Activated CD4-positive, alpha-beta T cell treated with anti-CD3 and anti-CD28 coated beads, Interleukin-2, amount 10 ng/mL, durations not matched to agents 7 days and 5 days (primary cell): ENCODE measurements at regions not wholly inside any gene's neighbourhood (a gene's known extent, or its start where the extent isn't known, plus 50 kb on each side); places are given as distances from the start of the nearest gene placed in this dataset.

Experiments used
- CTCF ChIA-PET: fragments of 350-600 bp; sonication (Branson Sonifier 250); formaldehyde crosslinking; loops from one replicate; lab custom pipeline; 2021; ENCODE audit warnings: antibody characterized with exemption; lab: Charles Lee
- POLR2A ChIA-PET: fragments of 350-600 bp; sonication (Branson Sonifier 250); formaldehyde crosslinking; loops from one replicate; lab custom pipeline; 2021; ENCODE audit warnings: antibody characterized with exemption; lab: Charles Lee
- DNase-seq: peaks from one replicate; pipeline ENCODE4 v3.0.0-alpha.2; 2020
- H3K27ac Mint-ChIP-seq: one replicate; pipeline ENCODE4 v1.8.0; 2021; ENCODE audit warnings: mild to moderate bottlenecking, moderate library complexity, mixed read lengths
- H3K27me3 Mint-ChIP-seq: one replicate; pipeline ENCODE4 v1.8.0; 2021; ENCODE audit warnings: mixed read lengths
- H3K36me3 Mint-ChIP-seq: one replicate; pipeline ENCODE4 v1.8.0; 2021; ENCODE audit warnings: low read depth, mixed read lengths
- H3K4me1 Mint-ChIP-seq: one replicate; pipeline ENCODE4 v1.8.0; 2021; ENCODE audit warnings: mixed read lengths
- H3K4me3 Mint-ChIP-seq: one replicate; pipeline ENCODE4 v1.8.0; 2021; ENCODE audit warnings: mild to moderate bottlenecking, moderate library complexity, mixed read lengths
- H3K9me3 Mint-ChIP-seq: one replicate; pipeline ENCODE4 v1.8.0; 2021; ENCODE audit warnings: mixed read lengths

- no peak for DNase-seq
- Mint-ChIP-seq H3K4me1 (no peaks in the 10 kb centered on the region), H3K36me3 (no peaks in the 10 kb centered on the region), H3K9me3 (no peaks in the 10 kb centered on the region), H3K4me3 (no peak overlapping the region), H3K27me3 (no peaks in the 10 kb centered on the region), H3K27ac (no peak overlapping the region)
- ChIA-PET POLR2A (no interaction called here), CTCF (no interaction called here)
Measured at GRCh38 chr13:103276775-103277498, 210.7 kb upstream of the SLC10A2 start.

- Mint-ChIP-seq H3K9me3 (no peaks in the 10 kb centered on the region), H3K4me1 (no peaks in the 10 kb centered on the region), H3K27ac (no peak overlapping the region), H3K4me3 (no peak overlapping the region), H3K27me3 (no peaks in the 10 kb centered on the region), H3K36me3 (no peaks in the 10 kb centered on the region)
- POLR2A ChIA-PET = no interaction called here
- no peak for DNase-seq
- CTCF ChIA-PET = no interaction called here
Measured at GRCh38 chr13:103275722-103276121, 209.5 kb upstream of the SLC10A2 start.

DNA sequence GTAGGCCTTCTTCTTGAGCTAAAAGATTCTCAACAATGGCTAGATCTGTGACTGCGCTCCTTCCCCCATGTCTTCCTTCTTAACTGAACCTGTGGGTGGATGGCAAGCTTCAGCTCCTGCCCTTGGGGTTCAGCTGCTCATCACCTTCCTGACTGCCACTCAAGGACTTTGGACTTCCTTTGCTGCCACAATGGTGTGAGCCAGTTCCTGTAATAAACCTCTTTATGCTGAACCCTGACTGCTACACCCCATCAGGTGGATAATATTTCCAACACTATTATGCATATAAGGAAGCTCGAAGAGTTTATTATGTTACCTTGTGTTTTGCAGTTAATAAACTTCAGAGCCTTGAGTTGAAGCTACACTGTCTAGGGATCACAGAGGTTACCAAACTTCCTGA, 208.9 kb upstream of the SLC10A2 start:
- DNase-seq = no peak
- no peaks in the 10 kb centered on the region for H3K36me3 Mint-ChIP-seq
- ChIA-PET POLR2A (no interaction called here), CTCF (no interaction called here)
- H3K27me3 Mint-ChIP-seq = no peaks in the 10 kb centered on the region
- H3K4me3 Mint-ChIP-seq = no peak overlapping the region
- H3K27ac Mint-ChIP-seq = no peak overlapping the region
- no peaks in the 10 kb centered on the region for H3K4me1 Mint-ChIP-seq
- H3K9me3 Mint-ChIP-seq = no peaks in the 10 kb centered on the region

DNA sequence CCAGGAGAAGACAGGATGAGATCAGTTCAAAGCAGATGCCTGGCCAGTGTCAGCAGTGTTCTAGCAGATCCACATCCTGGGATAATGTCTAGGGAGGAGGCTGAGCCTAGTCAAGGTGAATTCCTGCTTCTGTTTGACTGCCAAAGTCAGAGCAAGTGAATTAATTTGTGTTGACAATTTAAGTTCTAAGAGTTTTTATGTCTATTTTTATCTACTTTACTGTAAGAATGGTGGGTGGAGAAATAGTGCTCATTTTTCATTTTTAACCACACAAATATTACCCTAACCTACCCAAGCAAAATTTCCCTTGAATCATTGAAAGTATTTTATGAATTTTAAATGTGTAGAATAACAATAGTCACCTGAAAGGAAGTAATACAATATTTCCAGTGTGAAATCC, 207.6 kb upstream of the SLC10A2 start:
- no peaks in the 10 kb centered on the region for H3K36me3 Mint-ChIP-seq
- ChIA-PET POLR2A (no interaction called here), CTCF (no interaction called here)
- no peak overlapping the region for H3K4me3 Mint-ChIP-seq
- H3K27ac Mint-ChIP-seq = no peak overlapping the region
- no peaks in the 10 kb centered on the region for H3K9me3 Mint-ChIP-seq
- no peak for DNase-seq
- H3K27me3 Mint-ChIP-seq = no peaks in the 10 kb centered on the region
- H3K4me1 Mint-ChIP-seq = no peaks in the 10 kb centered on the region

GRCh38 chr13:103272770-103273169, 206.6 kb upstream of the SLC10A2 start:
- H3K9me3 Mint-ChIP-seq = no peaks in the 10 kb centered on the region
- H3K36me3 Mint-ChIP-seq = no peaks in the 10 kb centered on the region
- no peak overlapping the region for H3K27ac Mint-ChIP-seq
- no peak for DNase-seq
- H3K4me3 Mint-ChIP-seq = no peak overlapping the region
- ChIA-PET CTCF (no interaction called here), POLR2A (no interaction called here)
- no peaks in the 10 kb centered on the region for H3K4me1 Mint-ChIP-seq
- no peaks in the 10 kb centered on the region for H3K27me3 Mint-ChIP-seq

GRCh38 chr13:103263448-103263847, 197.2 kb upstream of the SLC10A2 start:
- H3K27me3 Mint-ChIP-seq = no peaks in the 10 kb centered on the region
- no peaks in the 10 kb centered on the region for H3K4me1 Mint-ChIP-seq
- POLR2A ChIA-PET = no interaction called here
- no peak for DNase-seq
- H3K36me3 Mint-ChIP-seq = no peaks in the 10 kb centered on the region
- H3K9me3 Mint-ChIP-seq = peaks cover 8% of the 10 kb centered on the region
- no peak overlapping the region for H3K27ac Mint-ChIP-seq
- CTCF ChIA-PET = no interaction called here
- no peak overlapping the region for H3K4me3 Mint-ChIP-seq

DNA sequence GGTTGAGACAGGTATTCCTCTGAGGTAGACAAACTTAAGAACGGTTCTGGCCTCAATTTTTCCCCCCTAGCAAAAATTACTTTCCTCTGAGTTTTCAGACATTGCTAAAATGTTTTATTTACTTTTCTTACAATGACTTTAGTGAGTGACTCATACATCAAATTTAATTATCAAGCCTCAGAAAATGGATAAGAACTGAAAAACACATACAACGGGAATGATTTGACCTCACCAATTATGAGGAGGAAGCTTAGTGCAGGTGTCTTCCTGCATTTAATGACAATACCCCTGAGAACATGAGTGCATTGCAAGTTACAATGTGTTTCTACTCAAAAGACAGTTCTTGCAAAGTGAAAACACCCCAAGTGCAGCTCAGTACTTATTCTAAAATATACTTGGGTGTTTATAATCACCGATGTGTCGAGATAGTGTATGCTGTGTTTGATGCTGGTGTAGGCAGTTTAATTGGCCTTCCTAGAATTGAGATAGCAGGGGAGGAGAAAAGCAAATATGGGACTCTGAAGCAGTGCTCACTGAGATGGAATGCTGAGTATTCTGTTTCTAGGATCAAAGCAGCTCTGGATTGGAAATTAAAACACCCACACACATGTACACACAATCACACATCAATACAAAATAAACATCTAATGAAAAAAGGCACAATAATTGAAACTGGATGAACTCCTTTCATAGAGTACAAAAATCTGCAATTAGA, 189.5 kb upstream of the SLC10A2 start:
- POLR2A ChIA-PET = no interaction called here
- no peaks in the 10 kb centered on the region for H3K36me3 Mint-ChIP-seq
- CTCF ChIA-PET = no interaction called here
- no peaks in the 10 kb centered on the region for H3K27me3 Mint-ChIP-seq
- no peaks in the 10 kb centered on the region for H3K4me1 Mint-ChIP-seq
- H3K9me3 Mint-ChIP-seq = no peaks in the 10 kb centered on the region
- no peak overlapping the region for H3K27ac Mint-ChIP-seq
- no peak overlapping the region for H3K4me3 Mint-ChIP-seq
- DNase-seq = no peak

- ChIA-PET CTCF (no interaction called here), POLR2A (no interaction called here)
- Mint-ChIP-seq H3K9me3 (no peaks in the 10 kb centered on the region), H3K27me3 (no peaks in the 10 kb centered on the region), H3K4me3 (no peak overlapping the region), H3K27ac (no peak overlapping the region), H3K4me1 (no peaks in the 10 kb centered on the region), H3K36me3 (no peaks in the 10 kb centered on the region)
- no peak for DNase-seq
Measured at GRCh38 chr13:103250071-103250470, 183.9 kb upstream of the SLC10A2 start.

DNA sequence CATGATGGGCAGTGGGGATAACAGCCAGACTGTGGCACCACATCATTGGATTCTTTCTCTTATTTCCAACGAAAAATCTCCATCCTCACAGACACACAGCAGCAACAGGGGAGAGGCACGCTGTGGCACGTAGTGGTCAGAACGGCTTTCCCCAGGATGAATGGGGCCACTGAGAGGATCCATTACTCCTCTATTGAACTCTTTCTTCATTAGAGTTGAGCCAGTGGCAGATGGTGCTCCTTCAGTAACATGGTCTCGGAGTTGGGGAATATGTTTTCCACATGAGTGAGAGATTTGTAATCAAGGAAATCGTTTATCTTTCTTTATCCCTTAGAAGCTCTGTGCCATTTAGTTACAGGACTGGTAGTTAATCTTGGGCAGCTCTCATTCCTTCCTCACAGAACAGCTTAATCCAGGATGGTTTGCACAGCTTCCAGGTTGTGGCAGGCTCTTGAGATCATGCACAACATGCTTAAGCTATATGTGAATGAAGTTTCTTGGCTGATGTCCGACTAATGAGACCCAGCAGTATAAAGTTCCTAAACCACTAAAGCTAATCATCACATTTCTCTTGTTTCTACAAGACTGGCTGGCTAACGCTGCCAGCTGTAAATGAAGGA, 180.5 kb upstream of the SLC10A2 start:
- ChIA-PET POLR2A (no interaction called here), CTCF (no interaction called here)
- no peaks in the 10 kb centered on the region for H3K4me1 Mint-ChIP-seq
- H3K9me3 Mint-ChIP-seq = no peaks in the 10 kb centered on the region
- no peaks in the 10 kb centered on the region for H3K36me3 Mint-ChIP-seq
- H3K27ac Mint-ChIP-seq = no peak overlapping the region
- DNase-seq = no peak
- H3K4me3 Mint-ChIP-seq = no peak overlapping the region
- no peaks in the 10 kb centered on the region for H3K27me3 Mint-ChIP-seq

GRCh38 chr13:103243495-103243894, 177.3 kb upstream of the SLC10A2 start:
- DNase-seq = no peak
- no peaks in the 10 kb centered on the region for H3K4me1 Mint-ChIP-seq
- H3K27me3 Mint-ChIP-seq = no peaks in the 10 kb centered on the region
- H3K4me3 Mint-ChIP-seq = no peak overlapping the region
- no peaks in the 10 kb centered on the region for H3K9me3 Mint-ChIP-seq
- POLR2A ChIA-PET = no interaction called here
- CTCF ChIA-PET = no interaction called here
- no peak overlapping the region for H3K27ac Mint-ChIP-seq
- H3K36me3 Mint-ChIP-seq = no peaks in the 10 kb centered on the region

DNA sequence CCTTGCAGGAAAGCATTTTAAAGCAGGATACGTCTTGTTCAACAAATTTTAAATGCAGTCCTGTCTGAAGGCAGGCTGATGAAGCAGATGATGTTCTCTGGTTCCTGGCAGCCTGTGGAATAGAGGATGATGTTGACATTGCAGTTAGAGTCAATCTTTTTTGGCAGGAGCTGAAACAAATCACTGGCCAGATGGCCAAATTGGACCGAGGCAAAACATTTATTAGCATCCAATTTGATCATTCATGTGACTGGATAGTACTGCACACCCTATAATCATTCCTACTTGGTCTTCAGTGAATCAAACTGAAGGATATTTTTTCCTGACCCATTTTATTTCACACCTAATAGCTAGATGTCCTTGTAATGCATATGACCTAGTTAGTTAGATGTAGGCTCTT, 172.2 kb upstream of the SLC10A2 start:
- Mint-ChIP-seq H3K4me1 (no peaks in the 10 kb centered on the region), H3K36me3 (no peaks in the 10 kb centered on the region), H3K27ac (no peak overlapping the region), H3K27me3 (no peaks in the 10 kb centered on the region), H3K4me3 (no peak overlapping the region), H3K9me3 (no peaks in the 10 kb centered on the region)
- POLR2A ChIA-PET = no interaction called here
- CTCF ChIA-PET = no interaction called here
- no peak for DNase-seq

DNA sequence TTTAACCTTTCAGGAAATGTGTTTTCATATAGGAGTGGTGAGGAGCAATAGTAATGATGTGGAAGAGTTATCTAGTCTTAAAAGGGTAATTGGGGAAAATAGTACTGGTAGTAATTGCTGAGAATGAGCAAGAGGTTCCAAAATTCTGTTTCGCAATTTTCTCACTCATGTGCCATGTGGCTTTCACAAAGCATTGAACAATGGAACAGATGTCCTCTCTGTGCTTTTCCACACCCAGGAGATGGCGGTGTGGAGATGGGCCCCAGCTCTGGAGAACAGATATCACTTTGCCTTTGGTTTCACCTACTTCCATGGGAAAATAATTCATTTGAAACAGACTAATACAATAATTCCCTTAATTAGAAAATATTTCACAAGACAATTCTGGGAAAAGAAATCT, 170.0 kb upstream of the SLC10A2 start:
- Mint-ChIP-seq H3K27me3 (no peaks in the 10 kb centered on the region), H3K4me3 (no peak overlapping the region), H3K4me1 (no peaks in the 10 kb centered on the region), H3K27ac (no peak overlapping the region), H3K9me3 (no peaks in the 10 kb centered on the region), H3K36me3 (no peaks in the 10 kb centered on the region)
- no peak for DNase-seq
- ChIA-PET CTCF (no interaction called here), POLR2A (interaction anchor here (0.6 kb wide), 1 partner anchor 233 kb away, joined by 3 read pairs; no protein-coding TSS in a partner anchor)

GRCh38 chr13:103229674-103230073, 163.5 kb upstream of the SLC10A2 start:
- DNase-seq = no peak
- POLR2A ChIA-PET = no interaction called here
- CTCF ChIA-PET = no interaction called here
- Mint-ChIP-seq H3K4me3 (no peak overlapping the region), H3K27ac (no peak overlapping the region), H3K4me1 (no peaks in the 10 kb centered on the region), H3K36me3 (no peaks in the 10 kb centered on the region), H3K9me3 (no peaks in the 10 kb centered on the region), H3K27me3 (no peaks in the 10 kb centered on the region)
